ENCODE measurements at regions not wholly inside any gene's neighbourhood (a gene's known extent, or its start where the extent isn't known, plus 50 kb on each side); places are given as distances from the start of the nearest gene placed in this dataset.

- TF ChIP-seq MAX (IDR thresholded peaks at IDR 0.05): no peak
- TF ChIP-seq SIRT6 (IDR thresholded peaks at IDR 0.05; ENCODE audit: low read length): no peak
- TF ChIP-seq RBBP5 (IDR thresholded peaks at IDR 0.05; ENCODE audit: borderline replicate concordance, low read depth, low read length): no peak
- TF ChIP-seq PHF8 (conservative IDR thresholded peaks at IDR 0.05; ENCODE audit: low read depth, low read length): no peak
- no peak for TF ChIP-seq TBP (IDR thresholded peaks at IDR 0.05; ENCODE audit: low read depth, low read length)
- no peak for TF ChIP-seq CHD1 (IDR thresholded peaks at IDR 0.05; ENCODE audit: low read depth, low read length)
- no peak for TF ChIP-seq CTCF (IDR thresholded peaks at IDR 0.05; ENCODE audit: control extremely low read depth in 1 of 3, insufficient read depth in 1 of 3, low read depth in 1 of 3, low read length in 3 of 3)
- no peak for TF ChIP-seq EZH2 (IDR thresholded peaks at IDR 0.05; ENCODE audit: low read depth, low read length, severe bottlenecking)
- no peak for TF ChIP-seq POLR2A (IDR thresholded peaks at IDR 0.05; ENCODE audit: control extremely low read depth in 1 of 2, low read depth in 2 of 2, low read length in 2 of 2)
- no peak for TF ChIP-seq CEBPB (IDR thresholded peaks at IDR 0.05; ENCODE audit: low read depth, low read length)
- TF ChIP-seq EP300 (IDR thresholded peaks at IDR 0.05; ENCODE audit: borderline replicate concordance in 1 of 2, low read depth in 2 of 2, low read length in 2 of 2): no peak
- no peak for TF ChIP-seq CBX8 (IDR thresholded peaks at IDR 0.05; ENCODE audit: borderline replicate concordance, low read depth, low read length)
Observed at GRCh38 chr6:149169761-149170511, 147.6 kb upstream of the TAB2 start.

All from H1 (cell line).